HG03139 (cell line): ENCODE measurements at regions not wholly inside any gene's neighbourhood (a gene's known extent, or its start where the extent isn't known, plus 50 kb on each side); places are given as distances from the start of the nearest gene placed in this dataset.

Experiments used
- ATAC-seq: cut with Tn5 transposase; IDR thresholded peaks from one replicate; pipeline ENCODE4 v1.9.1; 2021; ENCODE audit not compliant: unreplicated experiment

DNA sequence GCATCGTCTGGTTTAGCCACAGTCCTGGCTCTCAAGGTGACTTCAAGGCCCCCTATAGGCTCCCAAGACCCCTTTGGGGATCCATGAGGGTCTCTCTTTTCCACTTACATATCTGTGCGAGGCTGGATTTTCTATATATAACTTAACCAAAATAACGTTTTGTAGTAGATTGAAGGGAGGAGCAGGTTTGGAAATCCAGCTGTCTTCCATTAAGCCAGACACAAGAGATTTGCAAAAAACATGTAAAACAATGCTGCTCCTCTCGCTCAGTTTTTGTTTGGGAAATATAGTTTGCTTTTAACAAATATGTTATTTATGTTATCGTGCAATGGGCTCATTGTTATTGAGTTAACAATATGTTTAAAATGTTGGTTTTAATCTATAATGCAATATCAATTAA, 811.2 kb downstream of the TYW1 start:
- ATAC-seq, result no peak

DNA sequence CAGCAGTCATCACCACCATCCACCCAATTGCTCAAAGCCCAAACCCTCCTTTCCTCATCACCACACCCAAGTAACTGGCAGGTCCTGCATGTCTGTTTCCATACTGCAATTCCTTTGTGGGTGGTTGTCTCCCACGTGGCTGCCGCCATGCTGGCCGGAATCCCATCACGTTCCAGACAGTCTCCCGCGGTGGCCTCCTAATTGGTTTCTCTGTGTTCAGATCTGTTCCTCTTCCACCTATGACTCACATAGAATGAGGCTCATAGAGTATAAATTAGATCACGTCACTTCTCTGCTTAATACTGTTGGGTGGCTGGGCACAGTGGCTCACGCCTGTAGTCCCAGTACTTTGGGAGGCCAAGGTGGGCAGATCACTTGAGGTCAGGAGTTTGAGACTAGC, 813.0 kb downstream of the TYW1 start:
- no peak for ATAC-seq

DNA sequence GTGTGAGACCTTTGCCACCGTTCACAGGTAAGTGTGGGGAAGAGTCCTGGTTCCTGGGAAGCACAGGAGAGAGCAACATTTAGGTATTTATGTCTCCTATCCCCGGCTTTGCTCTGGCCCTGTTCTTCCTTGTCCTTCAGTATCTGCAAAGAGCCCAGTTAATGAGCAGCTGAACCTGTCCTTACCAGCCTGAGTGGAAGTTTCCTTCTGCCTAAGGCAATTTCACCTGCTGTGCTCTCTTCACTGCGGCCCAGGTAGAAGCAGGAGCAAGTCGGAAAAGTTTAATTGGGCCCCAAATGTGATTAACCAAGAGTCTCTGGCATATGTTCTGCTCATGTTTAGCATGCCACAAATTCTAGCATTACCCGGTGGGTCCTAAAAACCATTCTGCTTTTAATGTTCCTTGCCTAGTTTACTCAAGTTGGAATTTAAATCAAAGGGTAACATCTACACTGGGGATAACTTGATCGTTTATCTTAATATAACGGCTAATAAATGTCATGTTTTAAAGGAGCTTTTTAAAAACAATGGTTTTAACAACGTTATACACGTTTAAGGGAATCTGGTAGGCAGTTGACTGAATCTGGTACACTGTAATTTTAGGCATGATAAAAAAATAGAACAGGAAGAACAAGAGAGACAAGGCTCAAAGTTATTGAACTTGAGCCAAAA, 817.1 kb downstream of the TYW1 start:
- no peak for ATAC-seq

DNA sequence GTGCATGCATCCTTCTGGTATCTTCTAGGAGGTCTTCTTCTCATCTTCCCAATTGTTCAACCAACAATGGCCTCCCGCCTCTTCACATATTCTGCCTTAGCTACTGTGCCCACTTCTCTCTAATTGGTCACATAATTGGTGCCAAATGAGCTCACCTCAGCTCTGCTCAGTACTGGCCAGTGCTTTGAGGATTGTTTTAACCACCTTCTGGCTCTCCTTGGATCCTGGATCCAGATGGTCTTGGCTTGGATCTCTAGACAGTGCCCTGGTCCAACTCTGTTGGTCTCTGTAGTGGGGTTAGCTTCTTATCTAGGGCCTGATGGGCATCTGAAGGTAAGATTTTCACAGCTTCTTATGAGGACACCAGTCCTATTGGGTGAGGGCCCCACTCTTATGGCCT, 820.8 kb downstream of the TYW1 start:
- ATAC-seq, result no peak

DNA sequence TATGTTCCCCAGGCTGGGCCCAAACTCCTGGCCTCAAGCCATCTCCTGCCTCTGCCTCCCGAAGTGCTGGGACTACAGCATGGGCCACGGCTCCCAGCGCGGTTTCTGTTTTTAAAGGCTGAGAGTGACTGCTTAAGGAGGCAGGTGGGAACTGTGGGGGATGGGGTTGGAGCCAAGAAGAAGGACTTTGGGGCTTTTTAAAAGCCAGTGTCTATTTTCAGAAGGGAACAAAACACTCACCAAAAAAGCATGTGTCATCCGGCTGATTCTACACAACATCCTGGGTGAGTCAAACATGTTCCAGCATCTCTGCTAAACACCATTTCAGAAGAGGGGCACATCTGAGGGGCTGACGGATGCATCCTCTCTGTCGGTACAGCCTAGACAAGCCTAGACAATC, 824.5 kb downstream of the TYW1 start:
- ATAC-seq, result no peak

DNA sequence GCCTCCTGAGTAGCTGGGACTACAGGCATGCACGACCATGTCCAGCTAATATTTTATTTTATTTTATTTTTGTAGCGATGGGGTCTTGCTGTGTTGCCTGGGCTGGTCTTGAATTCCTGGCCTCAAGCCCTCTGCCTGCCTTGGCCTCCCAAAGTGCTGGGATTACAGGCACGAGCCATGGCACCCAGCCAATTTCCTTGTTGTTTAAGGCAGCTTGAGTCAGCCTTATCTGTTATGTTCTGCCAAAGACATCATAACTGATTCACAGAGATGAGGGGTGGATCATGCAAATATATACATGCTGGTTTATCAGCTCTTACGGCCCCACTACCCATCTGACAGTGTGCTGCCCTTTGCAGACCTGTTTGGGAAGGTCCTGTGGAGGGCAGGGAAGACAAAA, 826.7 kb downstream of the TYW1 start:
- ATAC-seq, result no peak

DNA sequence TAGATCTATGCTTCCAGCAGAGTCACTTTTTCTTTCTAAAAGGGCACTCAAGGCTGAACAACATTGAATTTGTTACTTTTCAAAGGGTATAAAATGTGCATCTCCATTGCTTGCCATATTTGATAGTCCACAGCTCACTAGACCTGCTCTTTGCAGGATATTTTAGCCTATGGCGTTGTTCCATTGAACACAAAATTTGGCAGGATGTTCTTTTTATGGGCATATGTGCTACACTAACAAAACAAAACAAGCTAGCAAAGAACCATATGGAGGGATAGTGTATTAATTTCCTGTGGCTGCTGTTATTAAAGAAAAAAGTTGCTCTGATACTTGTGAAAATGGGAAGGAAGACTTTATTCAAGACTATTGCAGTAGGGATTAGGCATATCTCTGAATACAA, 828.7 kb downstream of the TYW1 start:
- ATAC-seq, result no peak

DNA sequence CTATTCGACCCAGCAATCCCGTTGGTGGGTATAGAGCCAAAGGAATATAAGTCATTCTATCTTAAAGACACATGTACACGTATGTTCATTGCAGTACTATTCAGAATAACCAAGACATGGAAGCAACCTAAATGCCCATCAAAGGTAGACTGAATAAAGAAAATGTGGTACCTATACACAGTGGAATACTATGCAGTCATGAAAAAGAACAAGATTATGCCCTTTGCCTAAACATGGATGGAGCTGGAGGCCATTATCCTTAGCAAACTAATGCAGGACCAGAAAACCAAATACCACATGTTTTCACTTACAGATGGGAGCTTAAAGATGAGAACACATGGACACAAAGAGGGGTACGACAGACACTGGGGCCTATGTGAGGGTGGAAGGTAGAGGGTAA, 845.3 kb downstream of the TYW1 start:
- ATAC-seq, result no peak

DNA sequence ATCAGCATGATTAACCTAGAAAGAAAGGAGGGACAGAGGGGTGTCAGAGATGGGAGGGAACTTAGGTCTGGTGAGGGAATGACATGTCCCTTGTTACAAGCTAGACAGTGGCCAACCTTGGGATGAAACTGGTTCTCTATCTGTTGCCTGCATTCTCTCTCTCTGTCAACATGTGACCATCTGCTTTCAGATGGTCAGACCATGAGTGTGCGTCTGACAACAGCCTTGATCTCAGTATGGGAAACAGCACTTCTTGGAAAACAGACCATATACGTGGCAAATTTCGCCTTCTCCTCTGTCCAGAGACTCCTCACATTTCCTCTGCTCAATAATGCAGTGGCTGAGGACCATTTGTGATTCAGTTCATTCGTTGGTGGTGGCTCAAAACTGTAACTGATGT, 845.9 kb downstream of the TYW1 start:
- no peak for ATAC-seq

DNA sequence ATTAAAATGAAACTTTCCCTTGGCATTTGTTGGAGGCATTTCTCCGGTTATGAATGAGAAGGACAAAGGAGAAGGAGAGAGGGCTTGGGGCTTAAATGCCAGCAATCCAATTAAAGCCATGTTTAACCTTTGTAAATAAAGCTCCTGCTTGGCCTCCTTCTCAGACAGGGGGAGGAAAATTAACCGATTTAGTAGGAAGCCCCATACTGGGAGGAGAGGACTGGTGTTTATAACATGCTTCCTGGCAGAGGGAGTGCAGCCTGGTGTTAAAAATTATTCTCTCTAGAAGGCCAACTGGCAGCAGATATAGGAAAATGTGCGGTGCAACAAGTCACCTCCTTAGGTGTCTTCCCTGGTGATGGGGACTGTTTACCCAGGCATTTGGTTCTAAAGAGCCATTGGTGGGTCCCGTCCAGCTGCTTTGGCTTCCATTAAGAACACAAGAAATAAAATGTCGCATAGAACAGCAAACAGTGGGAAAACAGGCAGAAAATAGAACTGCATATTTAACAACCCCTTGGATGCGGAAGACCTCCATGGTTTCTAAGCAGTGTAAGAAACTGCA, 846.5 kb downstream of the TYW1 start:
- no peak for ATAC-seq

DNA sequence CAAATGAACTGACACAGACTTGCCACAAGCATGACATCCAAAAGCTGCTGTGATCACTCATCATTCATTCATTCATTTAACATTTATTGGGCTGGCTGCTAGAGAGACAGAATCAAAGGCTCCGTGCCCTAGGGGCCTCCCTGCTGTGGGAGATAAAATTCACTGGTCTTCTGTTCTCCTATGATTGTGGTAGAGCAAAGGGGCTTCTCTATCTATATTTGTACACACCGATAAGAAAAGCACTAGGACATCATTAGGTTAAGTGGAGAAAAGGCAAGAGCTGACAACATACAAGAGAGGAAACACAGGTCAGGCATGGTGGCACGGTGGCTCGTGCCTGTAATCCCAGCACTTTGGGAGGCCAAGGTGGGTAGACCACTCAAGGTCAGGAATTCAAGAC, 847.0 kb downstream of the TYW1 start:
- ATAC-seq, result no peak

DNA sequence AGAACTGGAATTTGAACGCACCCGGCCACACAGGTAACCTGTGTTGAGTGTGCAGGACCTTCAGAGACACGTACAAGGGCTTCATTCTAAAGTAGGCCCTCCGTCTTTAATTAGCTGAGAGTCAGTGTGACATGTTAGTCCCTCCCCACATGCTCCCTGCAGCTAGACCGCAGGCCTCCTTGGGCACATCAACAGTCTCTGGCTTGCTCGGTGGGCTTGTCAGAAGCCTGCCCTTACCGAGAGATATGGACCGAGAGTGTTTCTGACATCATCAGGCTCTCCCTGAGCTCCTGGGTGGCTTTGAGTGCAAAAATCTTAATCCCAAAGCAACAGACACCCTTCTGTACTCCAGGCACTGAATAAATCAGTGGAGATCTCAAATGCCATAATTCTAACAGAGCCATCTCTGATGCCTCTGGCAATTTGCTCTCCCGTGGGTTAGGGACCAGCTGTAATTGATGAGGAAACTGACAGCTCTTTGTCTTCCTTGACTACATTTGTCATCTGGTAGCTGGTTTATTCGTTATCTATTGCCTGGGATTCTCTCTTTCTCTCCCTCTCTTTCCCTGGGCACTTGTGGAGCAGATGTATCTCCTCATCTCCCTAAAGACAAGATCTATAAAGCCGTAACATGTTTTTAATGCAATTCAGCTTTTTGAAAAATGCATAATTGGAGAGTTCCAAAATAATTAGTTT, 850.6 kb downstream of the TYW1 start:
- no peak for ATAC-seq

DNA sequence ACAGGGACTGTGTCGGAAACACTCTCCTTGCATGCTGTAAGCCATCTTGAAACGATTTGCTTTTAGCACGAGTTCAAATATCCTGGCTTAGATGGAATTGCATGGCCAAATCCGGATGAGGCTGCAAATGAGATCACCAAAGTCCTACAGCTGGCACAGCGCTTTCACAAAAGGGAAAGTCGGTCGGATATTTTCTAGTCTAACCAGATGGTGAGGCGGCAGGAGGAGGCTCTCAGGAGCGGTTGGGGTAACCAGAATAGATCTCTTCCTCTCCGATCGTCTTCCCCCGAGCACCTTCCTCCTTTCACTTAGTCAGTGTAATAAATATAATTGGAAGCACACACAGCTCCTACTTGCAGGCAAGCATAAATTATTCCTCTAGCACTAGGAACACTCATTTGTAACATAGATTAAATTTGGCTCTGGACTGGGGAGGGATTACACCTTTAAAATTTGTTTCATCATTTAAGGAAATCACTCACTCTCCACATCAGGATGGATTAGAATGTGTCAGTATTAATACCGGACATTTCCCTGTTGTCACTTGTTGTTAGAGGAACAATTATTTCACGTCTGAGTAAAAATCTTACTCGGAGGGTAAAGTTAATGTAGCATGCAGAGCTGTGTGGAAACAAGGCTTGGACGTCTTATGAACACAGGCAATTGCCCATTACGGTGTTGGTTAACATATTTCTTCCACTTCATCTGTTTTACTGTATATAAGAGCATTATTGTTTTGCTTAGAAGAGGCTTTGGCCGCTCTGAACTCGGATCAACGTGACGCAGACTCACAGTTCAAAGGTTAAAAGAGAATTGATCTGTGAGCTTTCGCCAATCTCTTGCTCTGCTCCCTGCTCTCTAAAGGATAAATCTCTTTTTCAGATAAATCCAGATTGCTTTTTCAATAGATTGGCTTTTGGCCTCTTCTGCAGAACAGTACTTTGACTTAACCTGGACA, 857.9 kb downstream of the TYW1 start:
- ATAC-seq, result no peak

DNA sequence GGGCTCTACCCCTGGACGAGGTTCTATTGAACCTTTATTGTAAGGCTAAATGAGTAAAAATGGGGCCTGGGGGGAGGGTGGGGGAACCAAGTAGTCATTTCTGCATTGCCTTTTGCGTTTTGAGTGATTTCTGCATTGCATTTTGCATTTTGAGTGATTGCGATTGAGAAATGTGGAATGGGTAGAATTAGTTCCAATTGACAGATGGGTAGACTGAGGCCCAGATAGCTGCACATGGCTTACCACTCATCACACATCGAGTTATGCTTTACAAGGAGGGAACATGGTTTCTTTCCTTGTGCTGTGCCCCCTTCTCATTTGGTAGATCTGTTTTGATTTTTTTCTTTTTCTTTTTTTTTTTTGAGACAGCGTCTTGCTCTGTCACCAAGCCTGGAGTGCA, 858.7 kb downstream of the TYW1 start:
- ATAC-seq, result no peak

DNA sequence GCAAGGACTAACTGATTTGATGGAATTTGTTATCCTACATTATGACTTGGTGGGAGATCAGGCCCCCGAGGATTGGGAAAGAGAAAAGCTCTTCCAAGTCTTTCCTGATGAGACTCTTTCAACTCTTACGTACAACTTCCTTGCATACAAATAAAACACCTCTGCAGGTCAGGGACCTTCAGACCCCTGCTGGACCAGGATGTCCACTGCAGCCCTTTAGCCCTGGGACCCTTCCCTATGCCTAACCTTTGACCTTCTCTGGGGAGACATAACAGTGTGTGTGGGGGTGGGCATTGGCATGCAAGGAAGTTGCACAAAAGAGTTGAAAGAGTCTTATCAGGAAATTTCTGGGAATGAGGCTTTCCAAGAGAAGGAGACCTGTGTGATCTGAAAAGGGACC, 859.4 kb downstream of the TYW1 start:
- ATAC-seq, result no peak

DNA sequence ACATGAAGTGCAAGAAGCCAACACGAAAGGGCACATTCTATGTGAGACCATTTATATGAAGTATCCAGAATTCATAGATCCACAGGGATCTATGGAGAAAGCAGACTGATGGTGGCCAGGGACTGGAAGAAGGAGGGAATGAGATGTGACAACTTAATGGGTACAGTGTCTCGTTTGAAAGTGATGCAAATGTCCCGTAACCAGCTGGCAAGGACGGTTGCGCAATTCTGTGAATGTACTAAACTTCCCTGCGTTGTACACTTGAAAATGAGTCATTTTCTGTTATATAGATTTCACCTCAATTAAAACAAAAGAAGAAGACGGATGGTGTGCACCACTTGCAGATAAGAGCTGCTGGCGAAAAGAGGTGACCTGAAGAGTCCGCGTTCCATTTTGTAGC, 861.1 kb downstream of the TYW1 start:
- ATAC-seq, result no peak

DNA sequence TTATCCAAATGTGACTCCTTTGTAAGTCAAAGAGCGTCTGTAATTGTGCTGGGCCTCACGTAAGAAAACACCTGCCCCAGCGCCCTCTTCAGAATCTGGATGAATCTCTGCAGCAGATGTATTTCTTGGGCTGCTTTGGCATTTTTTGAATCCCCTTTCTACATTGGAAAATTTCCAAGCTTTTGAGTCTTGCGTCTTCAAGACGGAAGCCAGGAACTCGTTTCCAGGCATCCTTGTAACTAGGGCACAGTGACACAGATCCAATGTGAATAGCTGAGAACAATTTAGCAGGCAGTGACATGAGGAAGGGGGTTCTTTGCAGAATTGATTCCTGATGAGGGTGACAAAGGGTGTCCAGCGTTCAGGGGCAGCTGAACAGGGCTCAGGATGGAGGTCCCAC, 862.3 kb downstream of the TYW1 start:
- ATAC-seq, result no peak

DNA sequence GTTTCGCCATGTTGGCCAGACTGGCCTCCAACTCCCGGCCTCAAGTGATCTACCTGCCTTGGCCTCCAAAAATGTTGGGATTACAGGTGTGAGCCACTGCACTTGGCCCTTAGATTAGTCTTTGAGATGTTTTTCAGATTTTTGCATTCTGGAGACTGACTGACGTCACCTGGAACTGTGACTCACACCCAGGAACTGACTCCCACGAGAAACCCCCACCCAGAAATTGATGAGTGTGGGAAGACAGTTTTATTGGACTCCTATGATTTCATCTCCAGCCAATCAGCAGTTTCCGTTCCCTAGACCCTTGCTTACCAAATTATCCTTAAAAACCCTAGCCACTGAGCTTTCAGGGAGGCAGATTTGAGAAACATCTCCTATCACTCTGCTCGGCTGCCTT, 867.3 kb downstream of the TYW1 start:
- no peak for ATAC-seq

DNA sequence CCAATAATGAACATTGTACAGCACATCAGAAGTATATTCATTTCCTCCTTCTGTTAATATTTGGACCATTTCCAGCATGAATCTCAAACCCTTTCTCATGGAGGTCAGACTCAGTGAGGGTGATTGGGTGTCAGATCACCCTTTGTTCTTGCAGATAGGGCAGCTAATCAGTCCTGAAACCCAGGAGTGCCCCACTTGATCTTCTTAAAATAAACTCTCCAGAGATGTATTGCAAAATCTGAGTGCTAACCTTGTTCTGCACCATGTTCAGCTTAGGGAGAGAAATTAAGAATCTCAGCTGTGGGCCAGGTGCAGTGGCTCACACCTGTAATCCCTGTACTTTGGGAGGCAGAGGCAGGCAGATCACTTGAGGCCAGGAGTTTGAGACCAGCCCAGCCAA, 869.4 kb downstream of the TYW1 start:
- no peak for ATAC-seq

DNA sequence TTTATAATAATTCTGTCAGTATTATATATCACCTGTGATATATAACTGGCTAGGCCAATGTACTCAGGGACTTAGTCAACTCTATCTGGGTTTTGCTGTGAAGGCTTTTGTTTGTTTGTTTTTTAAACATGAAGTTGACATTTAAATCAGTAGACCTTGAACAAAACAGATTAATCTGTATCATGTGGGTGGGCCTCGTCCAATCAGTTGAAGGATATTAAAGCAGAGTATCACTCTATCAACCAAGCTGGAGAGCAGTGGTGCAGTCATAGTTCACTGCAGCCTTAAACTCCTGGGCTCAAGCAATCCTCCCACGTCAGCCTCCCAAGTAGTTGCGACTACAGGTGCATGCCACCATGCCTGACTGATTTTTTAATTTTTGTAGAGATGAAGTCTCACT, 870.2 kb downstream of the TYW1 start:
- ATAC-seq, result no peak

DNA sequence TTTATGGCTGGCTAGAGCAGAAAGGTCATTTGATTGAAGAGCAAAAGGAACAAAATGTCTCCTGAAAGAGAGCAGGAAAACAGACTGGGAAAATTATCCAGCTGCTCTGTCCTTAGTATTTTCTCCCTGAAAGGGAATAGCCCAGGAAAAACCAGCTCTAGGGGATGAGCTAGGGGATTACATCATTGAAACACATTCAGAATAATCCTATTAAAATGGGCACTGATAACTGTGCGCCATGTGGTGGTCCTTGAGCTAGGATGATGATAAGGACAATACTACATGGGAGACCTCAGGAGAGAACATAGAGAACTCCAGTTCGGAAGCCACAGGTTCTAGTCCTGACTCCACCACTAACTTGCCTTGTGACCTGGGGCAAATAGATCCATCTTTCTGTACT, 873.8 kb downstream of the TYW1 start:
- no peak for ATAC-seq

DNA sequence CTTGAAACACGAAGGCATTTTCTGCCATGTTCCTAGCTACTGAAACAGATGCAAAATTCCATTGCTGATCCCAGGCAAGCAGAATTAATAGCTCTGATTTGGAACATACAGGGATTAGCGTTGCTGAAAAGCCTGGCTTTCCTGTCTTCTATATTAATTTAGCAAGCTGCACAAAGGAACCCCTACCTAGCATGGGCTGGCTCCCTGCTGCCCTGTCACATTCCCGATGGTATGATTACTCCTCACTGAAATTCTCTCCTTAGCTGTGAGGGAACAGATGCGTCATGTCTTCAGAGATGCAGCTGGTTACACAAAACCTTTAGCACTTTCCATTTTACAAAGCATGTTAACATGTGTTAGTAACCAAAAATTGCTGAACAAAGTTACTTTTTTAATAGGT, 878.9 kb downstream of the TYW1 start:
- ATAC-seq, result no peak
